CD4-positive, alpha-beta memory T cell (primary cell): ENCODE measurements at regions not wholly inside any gene's neighbourhood (a gene's known extent, or its start where the extent isn't known, plus 50 kb on each side); places are given as distances from the start of the nearest gene placed in this dataset.

ENCODE experiments used
- CTCF ChIA-PET: fragments of 350-600 bp; sonication (Branson Sonifier 250); formaldehyde crosslinking; loops from one replicate; lab custom pipeline; 2021; ENCODE audit warnings: inconsistent platforms; ENCODE audit not compliant: partially characterized antibody; lab: Charles Lee
- POLR2A ChIA-PET: fragments of 350-600 bp; sonication (Branson Sonifier 250); formaldehyde crosslinking; loops from one replicate; lab custom pipeline; 2021; ENCODE audit not compliant: partially characterized antibody; lab: Charles Lee
- DNase-seq, 5 donors: peaks; one replicate each; pipeline versions ENCODE4 v3.0.0 to v3.0.0-alpha.2; 2020 to 2022; ENCODE audit warnings: mixed read lengths in 1 of 5
- H3K27ac ChIP-seq: one replicate; pipeline ENCODE4 v1.7.0; 2013; ENCODE audit warnings: low read depth, low read length
- H3K27me3 ChIP-seq: 2 replicates; pipeline ENCODE4 v1.7.0; 2013; ENCODE audit warnings: mild to moderate bottlenecking, low read length, moderate library complexity; ENCODE audit not compliant: insufficient read depth
- H3K36me3 ChIP-seq: 2 replicates; pipeline ENCODE4 v1.7.0; 2013; ENCODE audit warnings: mild to moderate bottlenecking, low read length, moderate library complexity; ENCODE audit not compliant: insufficient read depth
- H3K4me1 ChIP-seq: 2 replicates; pipeline ENCODE4 v1.7.0; 2013; ENCODE audit warnings: mild to moderate bottlenecking, low read length, moderate library complexity; ENCODE audit not compliant: insufficient read depth
- H3K4me3 ChIP-seq, 2 donors: one replicate each; pipeline ENCODE4 v1.7.0; 2013; ENCODE audit warnings: low read length in 2 of 2, mild to moderate bottlenecking in 1 of 2
- H3K9me3 ChIP-seq, 2 donors: one replicate each; pipeline ENCODE4 v1.7.0; 2013; ENCODE audit warnings: low read length in 2 of 2, control low read depth in 1 of 2; ENCODE audit not compliant: control insufficient read depth in 1 of 2
- H3K27ac Mint-ChIP-seq, 7 donors: one replicate each; pipeline ENCODE4 v1.8.0; 2020 to 2021; ENCODE audit warnings: mixed read lengths in 7 of 7, mild to moderate bottlenecking in 6 of 7, inconsistent platforms in 3 of 7, moderate library complexity in 3 of 7
- H3K27me3 Mint-ChIP-seq, 2 donors: one replicate each; pipeline ENCODE4 v1.8.0; 2020 to 2021; ENCODE audit warnings: mixed read lengths in 2 of 2
- H3K36me3 Mint-ChIP-seq, 2 donors: one replicate each; pipeline ENCODE4 v1.8.0; 2020 to 2021; ENCODE audit warnings: mixed read lengths in 2 of 2, inconsistent platforms in 1 of 2, mild to moderate bottlenecking in 1 of 2
- H3K4me1 Mint-ChIP-seq, 4 donors: one replicate each; pipeline ENCODE4 v1.8.0; 2020 to 2021; ENCODE audit warnings: mixed read lengths in 4 of 4, mild to moderate bottlenecking in 1 of 4
- H3K4me3 Mint-ChIP-seq, 8 donors: one replicate each; pipeline ENCODE4 v1.8.0; 2020 to 2021; ENCODE audit warnings: mixed read lengths in 8 of 8, mild to moderate bottlenecking in 7 of 8, moderate library complexity in 6 of 8, inconsistent platforms in 3 of 8
- H3K9me3 Mint-ChIP-seq, 8 donors: one replicate each; pipeline ENCODE4 v1.8.0; 2020 to 2021; ENCODE audit warnings: mixed read lengths in 8 of 8, mild to moderate bottlenecking in 5 of 8, inconsistent platforms in 3 of 8, moderate library complexity in 1 of 8
- intact Hi-C: fragments of 100-400 bp; cut with micrococcal nuclease; formaldehyde crosslinking; loops from one replicate; pipeline ENCODE4 v1.15.1; 2023

DNA sequence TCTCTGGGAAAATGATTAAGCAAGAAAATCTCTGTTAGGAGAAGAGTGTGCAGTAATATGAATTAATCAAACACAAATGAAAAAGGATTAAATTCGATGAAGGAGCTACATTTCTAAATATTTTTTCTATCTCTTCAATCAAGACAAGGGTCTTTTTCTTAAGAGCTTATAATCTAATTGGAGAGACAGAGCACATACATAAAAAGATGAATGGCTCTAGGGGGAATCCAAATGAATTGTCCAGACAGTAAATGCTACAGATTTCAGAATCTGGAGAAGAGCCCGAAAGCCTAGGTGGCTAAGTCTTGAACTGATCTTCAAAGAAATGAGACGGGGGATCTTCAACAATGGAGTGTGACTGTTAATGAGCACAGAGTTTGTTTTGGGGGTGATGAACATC lies 723.6 kb downstream of the UTRN start:
- H3K9me3 ChIP-seq = no peaks in the 10 kb centered on the region
- Mint-ChIP-seq H3K4me1 (no peaks in the 10 kb centered on the region), H3K4me3 (no peak overlapping the region), H3K27me3 (peaks cover 12 to 17% of the 10 kb centered on the region in 2 donors), H3K36me3 (no peaks in the 10 kb centered on the region), H3K27ac (no peak overlapping the region), H3K9me3 (peaks cover 0 to 4% (median 0%) of the 10 kb centered on the region in 8 donors)
- CTCF ChIA-PET = no interaction called here
- H3K36me3 ChIP-seq = no peaks in the 10 kb centered on the region
- DNase-seq = no peak
- POLR2A ChIA-PET = no interaction called here
- no peaks in the 10 kb centered on the region for H3K4me1 ChIP-seq
- intact Hi-C loops = no loop called here
- H3K27me3 ChIP-seq = no peaks in the 10 kb centered on the region
- H3K4me3 ChIP-seq = no peak overlapping the region
- no peak overlapping the region for H3K27ac ChIP-seq

DNA sequence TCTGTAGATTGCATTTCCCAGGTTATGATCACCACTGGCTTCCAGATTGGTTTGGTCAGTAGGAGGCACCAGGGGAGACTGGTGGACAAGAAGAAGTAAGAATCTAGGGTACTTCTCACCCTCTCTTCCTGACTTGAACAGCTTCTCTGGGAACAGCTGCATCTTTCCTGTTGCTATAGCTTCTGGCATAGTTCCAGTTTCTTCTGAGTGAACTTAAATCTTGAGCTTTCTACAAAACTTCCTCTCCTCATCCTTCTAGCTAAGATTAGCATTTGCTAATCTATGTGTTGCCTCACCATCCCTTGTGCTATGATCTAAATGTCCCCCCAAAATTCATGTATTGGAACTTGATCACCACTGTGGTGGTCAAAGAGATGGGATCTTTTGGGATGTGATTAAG lies 724.6 kb downstream of the UTRN start:
- no peak for DNase-seq
- H3K27me3 ChIP-seq = no peaks in the 10 kb centered on the region
- no peak overlapping the region for H3K4me3 ChIP-seq
- ChIA-PET CTCF (no interaction called here), POLR2A (no interaction called here)
- Mint-ChIP-seq H3K27ac (no peak overlapping the region), H3K9me3 (peaks cover 0 to 4% (median 0%) of the 10 kb centered on the region in 8 donors), H3K4me3 (no peak overlapping the region), H3K4me1 (no peaks in the 10 kb centered on the region), H3K27me3 (peaks cover 10 to 17% of the 10 kb centered on the region in 2 donors), H3K36me3 (no peaks in the 10 kb centered on the region)
- intact Hi-C loops = no loop called here
- no peaks in the 10 kb centered on the region for H3K4me1 ChIP-seq
- H3K9me3 ChIP-seq = no peaks in the 10 kb centered on the region
- H3K27ac ChIP-seq = no peak overlapping the region
- H3K36me3 ChIP-seq = no peaks in the 10 kb centered on the region

DNA sequence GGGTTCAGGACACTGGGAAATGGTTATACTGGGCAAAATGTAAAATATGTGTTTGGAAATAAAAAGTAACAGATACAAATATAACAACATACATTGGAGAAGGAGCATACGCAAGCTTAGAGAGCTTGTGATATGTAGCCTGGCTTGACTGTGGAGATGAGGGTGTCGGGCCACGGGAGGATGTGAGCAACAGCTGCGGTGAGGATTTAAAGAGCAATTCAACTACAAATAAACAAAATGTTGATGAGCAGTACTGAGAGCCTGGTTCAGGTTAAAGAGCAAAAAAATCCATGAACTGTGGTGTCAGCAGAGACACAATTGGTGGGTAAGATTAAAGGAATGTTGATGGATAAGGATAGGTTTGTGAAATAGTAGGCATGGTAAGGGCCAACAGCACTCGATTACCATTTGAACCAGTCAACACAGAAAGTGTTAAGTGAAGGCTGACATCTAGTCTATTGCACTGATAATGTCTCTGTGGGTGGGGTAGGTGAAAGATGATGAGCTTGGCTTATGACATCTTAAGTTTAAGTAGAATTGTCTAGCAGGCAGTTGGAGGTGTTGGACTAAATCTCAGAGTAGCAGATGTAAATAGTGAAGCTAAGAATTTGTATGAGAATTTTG lies 723.2 kb downstream of the EPM2A start:
- no peak overlapping the region for H3K4me3 Mint-ChIP-seq

DNA sequence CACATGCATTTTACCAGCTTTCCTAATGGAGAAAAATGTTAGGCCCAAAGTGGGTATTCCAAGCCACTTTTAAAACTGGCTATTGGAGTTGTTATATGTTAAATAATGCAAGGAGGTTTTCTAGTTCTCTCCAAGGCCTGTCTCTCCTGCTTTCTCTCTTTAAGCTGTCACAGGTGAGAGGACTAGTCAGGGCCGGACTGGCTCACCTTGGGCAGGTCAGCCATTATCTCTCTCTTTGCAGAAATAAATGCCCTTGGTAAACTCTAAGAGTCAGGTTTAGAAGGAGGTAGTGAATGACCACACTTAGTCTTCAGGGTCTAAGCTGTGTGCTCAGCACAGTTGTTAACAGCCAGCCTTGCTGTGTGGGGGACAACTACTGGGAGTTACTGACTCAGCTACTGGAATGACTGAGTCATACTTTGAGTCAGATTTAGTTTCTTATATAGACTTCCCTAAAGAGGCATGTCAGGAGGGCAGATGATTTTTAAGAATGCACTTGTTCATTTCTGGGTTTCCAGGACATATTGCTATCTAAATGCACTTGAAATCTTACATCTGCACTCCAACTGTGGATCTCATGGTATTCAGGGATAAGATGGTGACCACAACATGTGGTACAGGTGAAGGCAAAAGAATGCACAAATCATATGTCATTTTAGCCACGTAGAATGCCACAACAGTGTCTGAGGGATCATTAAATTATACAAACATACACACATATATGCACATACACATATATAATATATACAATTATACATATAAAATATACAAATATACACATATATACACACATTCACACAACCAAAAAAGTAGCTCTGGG lies 719.4 kb downstream of the EPM2A start:
- Histone ChIP-seq H3K27ac (no peak overlapping the region), H3K27me3 (no peaks in the 10 kb centered on the region), H3K9me3 (no peaks in the 10 kb centered on the region), H3K4me1 (no peaks in the 10 kb centered on the region), H3K36me3 (no peaks in the 10 kb centered on the region), H3K4me3 (no peak overlapping the region)
- ChIA-PET POLR2A (no interaction called here), CTCF (no interaction called here)
- intact Hi-C loops = no loop called here
- H3K27ac Mint-ChIP-seq = no peak overlapping the region
- DNase-seq = no peak
- peaks cover 0 to 3% of the 10 kb centered on the region in 2 donors for H3K27me3 Mint-ChIP-seq
- H3K9me3 Mint-ChIP-seq = peaks cover 0 to 4% (median 0%) of the 10 kb centered on the region in 8 donors
- H3K4me1 Mint-ChIP-seq = no peaks in the 10 kb centered on the region
- H3K4me3 Mint-ChIP-seq = no peak overlapping the region
- no peaks in the 10 kb centered on the region for H3K36me3 Mint-ChIP-seq

More for the DNA sequence above, 723.2 kb downstream of the EPM2A start:
- Mint-ChIP-seq H3K9me3 (peaks cover 0 to 8% (median 0%) of the 10 kb centered on the region in 8 donors), H3K36me3 (no peaks in the 10 kb centered on the region), H3K27me3 (peaks cover 8 to 12% of the 10 kb centered on the region in 2 donors), H3K4me1 (no peaks in the 10 kb centered on the region), H3K27ac (no peak overlapping the region)
- Histone ChIP-seq H3K9me3 (no peaks in the 10 kb centered on the region), H3K4me1 (no peaks in the 10 kb centered on the region), H3K4me3 (no peak overlapping the region), H3K36me3 (no peaks in the 10 kb centered on the region), H3K27ac (no peak overlapping the region), H3K27me3 (no peaks in the 10 kb centered on the region)
- DNase-seq = no peak
- ChIA-PET POLR2A (no interaction called here), CTCF (no interaction called here)
- intact Hi-C loops = no loop called here

DNA sequence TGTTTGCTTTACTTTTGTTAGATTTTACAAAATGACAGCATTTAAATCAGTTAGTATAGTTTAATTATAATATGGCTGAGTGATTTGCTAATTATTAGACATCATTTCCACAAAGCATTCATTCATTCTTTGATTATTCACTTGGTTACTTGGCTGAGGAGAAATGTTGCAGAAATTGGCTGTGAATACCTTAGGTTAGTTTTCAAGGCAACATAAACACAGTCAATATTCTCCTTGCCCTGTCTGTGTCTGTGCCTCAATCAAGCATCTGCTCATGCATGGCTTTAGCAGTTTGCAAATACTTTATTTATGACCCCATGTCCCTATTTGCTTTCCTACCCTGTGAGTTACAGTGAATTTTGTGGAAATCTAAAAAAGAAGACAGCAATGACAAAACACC lies 718.3 kb downstream of the EPM2A start:
- Histone ChIP-seq H3K27me3 (no peaks in the 10 kb centered on the region), H3K4me1 (no peaks in the 10 kb centered on the region), H3K9me3 (no peaks in the 10 kb centered on the region), H3K4me3 (no peak overlapping the region), H3K27ac (no peak overlapping the region), H3K36me3 (no peaks in the 10 kb centered on the region)
- no peak overlapping the region for H3K4me3 Mint-ChIP-seq
- H3K27ac Mint-ChIP-seq = no peak overlapping the region
- H3K27me3 Mint-ChIP-seq = peaks cover 1 to 2% of the 10 kb centered on the region in 2 donors
- DNase-seq = no peak
- ChIA-PET CTCF (no interaction called here), POLR2A (no interaction called here)
- no peaks in the 10 kb centered on the region for H3K4me1 Mint-ChIP-seq
- intact Hi-C loops = no loop called here
- peaks cover 0 to 4% (median 0%) of the 10 kb centered on the region in 8 donors for H3K9me3 Mint-ChIP-seq
- H3K36me3 Mint-ChIP-seq = no peaks in the 10 kb centered on the region

DNA sequence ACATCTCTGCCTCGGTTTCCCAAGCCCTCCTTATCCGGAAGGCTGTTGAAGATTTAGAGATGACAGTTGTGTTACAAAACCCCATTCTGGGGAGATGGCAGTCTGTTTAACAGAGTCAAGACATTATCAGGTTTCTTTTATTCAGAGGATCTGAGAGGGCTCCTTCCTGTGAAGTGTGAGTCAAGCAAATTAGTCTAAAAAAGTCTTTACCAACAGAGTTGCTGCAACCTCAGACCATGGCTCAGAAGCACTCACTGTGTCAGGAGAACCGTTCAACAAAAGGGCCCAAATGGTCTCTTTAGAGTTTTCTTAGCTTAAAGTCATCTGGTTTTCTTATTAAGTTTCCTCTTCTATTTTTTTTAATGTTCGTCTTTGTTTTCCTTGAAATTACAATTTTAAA lies 717.8 kb downstream of the EPM2A start:
- Histone ChIP-seq H3K27ac (no peak overlapping the region), H3K27me3 (no peaks in the 10 kb centered on the region), H3K9me3 (no peaks in the 10 kb centered on the region), H3K4me3 (no peak overlapping the region), H3K36me3 (no peaks in the 10 kb centered on the region), H3K4me1 (no peaks in the 10 kb centered on the region)
- DNase-seq = no peak
- intact Hi-C loops = no loop called here
- Mint-ChIP-seq H3K4me1 (no peaks in the 10 kb centered on the region), H3K9me3 (peaks cover 0 to 4% (median 0%) of the 10 kb centered on the region in 8 donors), H3K36me3 (no peaks in the 10 kb centered on the region), H3K27ac (no peak overlapping the region), H3K4me3 (no peak overlapping the region), H3K27me3 (peaks cover 1 to 3% of the 10 kb centered on the region in 2 donors)
- ChIA-PET POLR2A (no interaction called here), CTCF (no interaction called here)

DNA sequence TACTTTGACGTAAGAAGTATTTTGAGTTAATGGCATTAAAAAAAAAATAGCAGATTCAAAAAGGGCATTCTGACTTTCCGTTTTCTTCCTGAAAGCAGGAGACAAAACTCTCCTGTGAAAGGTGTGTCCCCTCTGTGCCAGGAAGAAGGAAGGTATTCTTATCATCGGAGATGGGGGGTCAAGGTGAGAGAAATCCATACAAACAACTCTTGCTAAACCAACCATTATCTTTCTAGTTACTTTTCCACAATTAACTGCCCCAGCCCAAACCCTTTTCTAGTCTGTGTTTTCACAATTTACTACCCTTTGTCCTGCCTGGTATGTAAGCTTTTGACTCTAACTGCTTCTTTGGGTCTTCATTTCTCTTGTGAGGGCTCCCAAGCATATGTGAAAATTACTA lies 717.3 kb downstream of the EPM2A start:
- no peaks in the 10 kb centered on the region for H3K36me3 Mint-ChIP-seq
- Histone ChIP-seq H3K27ac (no peak overlapping the region), H3K4me1 (no peaks in the 10 kb centered on the region), H3K36me3 (no peaks in the 10 kb centered on the region), H3K4me3 (no peak overlapping the region), H3K9me3 (no peaks in the 10 kb centered on the region), H3K27me3 (no peaks in the 10 kb centered on the region)
- H3K9me3 Mint-ChIP-seq = peaks cover 0 to 4% (median 0%) of the 10 kb centered on the region in 8 donors
- ChIA-PET CTCF (no interaction called here), POLR2A (no interaction called here)
- DNase-seq = no peak
- peaks cover 1 to 3% of the 10 kb centered on the region in 2 donors for H3K27me3 Mint-ChIP-seq
- no peaks in the 10 kb centered on the region for H3K4me1 Mint-ChIP-seq
- intact Hi-C loops = no loop called here
- no peak overlapping the region for H3K27ac Mint-ChIP-seq
- no peak overlapping the region for H3K4me3 Mint-ChIP-seq
